Activated CD4-positive, alpha-beta T cell treated with anti-CD3 and anti-CD28 coated beads, Interleukin-2, Interleukin-4, amounts not matched to agents 100 ng/mL and 50 ng/mL, durations not matched to agents 16 hours and 8 hours (primary cell): ENCODE measurements at regions not wholly inside any gene's neighbourhood (a gene's known extent, or its start where the extent isn't known, plus 50 kb on each side); places are given as distances from the start of the nearest gene placed in this dataset.
"Not testable (repeated sequence)": the region's sequence is repeated elsewhere in the genome, so short reads cannot be mapped to it uniquely, and the experiment has no call there.

Experiments
- DNase-seq: peaks from one replicate; pipeline ENCODE4 v3.0.0-alpha.2; 2020; ENCODE audit warnings: low spot score

DNA sequence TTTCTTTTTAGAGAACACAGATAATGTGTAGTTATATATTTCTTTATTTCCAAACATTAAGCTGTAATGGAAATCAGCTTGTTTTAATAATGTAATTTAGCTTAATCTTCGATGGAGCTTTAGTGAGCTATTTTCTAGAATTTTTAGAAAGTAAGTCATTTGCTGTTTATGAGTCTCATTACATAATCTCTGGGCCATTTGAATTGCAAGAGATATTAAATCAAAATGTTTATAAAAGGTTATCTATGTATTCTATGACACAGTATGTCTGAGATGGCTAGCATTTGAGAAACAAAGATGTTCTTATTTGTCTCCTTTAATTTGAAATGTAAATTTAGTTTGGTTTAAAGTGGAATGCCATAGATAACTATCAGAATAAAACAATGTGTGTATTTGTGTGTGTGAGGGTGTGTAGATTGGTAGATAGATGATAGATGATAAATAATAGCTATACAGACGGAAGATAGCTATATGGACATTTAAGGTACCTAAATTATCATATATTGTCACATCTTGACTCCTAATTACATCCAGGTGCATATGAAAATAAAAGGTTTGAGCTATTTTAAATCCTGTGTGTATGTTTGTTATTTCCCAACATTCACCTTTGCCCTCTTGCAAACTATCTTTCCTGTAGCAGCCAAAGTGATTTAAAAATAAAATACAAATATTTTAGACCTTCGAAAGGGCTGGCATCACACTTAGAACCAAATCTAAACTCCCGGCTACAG lies 478.0 kb upstream of the KLF6 start:
- DNase-seq, result no peak

DNA sequence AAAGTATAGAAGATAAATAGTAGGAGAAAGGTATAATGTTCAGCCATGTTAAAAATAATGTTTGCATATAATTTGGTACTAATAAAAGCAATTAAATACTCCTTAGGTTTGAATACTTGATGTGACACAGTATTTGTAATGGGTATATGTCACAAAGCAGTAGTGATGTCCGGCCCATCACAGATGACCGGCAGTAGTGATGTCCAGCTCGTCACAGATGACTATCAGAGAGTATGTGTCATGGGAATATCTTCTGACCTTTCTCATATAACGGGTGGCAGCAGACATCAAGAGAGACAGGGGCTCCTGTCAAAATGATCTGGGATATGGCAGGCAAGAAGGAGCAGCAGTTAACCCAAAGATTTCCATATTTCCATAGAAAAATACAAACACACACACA lies 477.4 kb upstream of the KLF6 start:
- DNase-seq, result no peak

DNA sequence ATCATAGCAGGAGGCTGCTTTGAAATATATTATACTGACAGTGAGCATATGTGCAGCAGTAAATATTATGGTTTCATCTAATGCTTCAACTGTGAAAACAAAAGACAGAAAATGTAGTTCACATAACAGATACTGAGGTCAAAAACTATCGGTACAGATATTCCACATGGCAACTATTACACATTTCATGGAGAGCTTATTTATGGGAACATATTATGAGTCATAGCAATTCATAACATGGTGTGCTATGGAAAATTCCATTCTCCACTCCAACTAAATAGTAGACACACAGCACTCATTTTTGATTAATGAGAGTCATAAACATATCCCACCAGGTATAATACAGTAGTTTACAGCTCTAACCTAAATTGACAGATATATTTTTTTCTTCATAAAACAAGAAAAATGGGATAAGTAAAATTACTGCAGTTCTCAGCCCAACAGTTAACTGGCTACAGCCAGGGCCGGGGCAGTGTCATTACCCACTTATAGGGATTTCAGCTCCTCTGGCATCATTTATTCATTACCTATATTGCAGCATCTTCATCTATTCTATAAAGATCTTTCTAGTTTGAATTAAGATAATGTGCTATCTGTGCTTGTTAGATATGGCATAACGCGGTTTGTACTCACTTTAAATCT lies 475.6 kb upstream of the KLF6 start:
- no peak for DNase-seq

DNA sequence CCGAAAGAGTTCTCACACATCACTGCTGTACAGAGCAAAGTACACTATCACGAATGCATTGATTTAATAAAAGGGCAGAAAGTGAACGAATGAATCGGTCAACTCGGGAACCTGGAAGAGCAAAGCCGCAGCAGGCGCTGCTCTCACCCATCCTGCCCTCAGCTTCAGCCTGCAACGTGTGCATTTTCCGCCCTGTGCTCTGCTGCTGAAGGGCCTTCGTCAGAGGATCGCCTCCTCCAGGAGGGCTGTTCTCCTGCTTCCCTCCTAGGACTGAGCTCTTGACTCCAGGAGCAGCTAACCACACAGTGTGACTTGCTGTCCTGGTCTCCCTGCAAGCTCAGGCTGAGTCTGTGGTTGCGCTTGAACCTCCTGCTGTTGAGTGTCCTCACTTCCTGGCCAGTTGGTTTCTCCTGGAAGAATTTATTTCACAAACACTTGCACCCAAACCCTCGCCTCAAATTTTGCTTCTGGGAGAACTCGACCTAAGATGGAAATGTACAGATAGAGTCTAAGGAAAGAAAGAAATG lies 473.0 kb upstream of the KLF6 start:
- no peak for DNase-seq

DNA sequence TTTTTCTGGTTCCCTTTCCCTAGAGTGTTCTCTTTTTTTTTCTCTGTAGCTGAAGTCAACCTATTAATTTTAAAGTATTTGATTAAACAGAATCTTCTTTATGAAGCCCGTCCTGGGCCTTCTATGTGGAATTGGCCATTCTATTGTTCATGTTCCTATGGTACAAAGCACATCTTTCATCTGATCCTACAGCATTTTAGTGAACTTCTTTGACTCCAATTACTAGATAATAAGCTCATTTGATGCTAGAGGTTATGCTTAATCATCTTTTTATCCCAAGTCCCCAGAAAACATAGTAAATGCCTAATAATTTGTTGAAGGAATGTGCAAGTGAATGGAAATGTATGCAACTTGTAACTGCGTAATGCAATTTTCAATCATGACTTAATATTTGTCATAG lies 472.0 kb upstream of the KLF6 start:
- no peak for DNase-seq

DNA sequence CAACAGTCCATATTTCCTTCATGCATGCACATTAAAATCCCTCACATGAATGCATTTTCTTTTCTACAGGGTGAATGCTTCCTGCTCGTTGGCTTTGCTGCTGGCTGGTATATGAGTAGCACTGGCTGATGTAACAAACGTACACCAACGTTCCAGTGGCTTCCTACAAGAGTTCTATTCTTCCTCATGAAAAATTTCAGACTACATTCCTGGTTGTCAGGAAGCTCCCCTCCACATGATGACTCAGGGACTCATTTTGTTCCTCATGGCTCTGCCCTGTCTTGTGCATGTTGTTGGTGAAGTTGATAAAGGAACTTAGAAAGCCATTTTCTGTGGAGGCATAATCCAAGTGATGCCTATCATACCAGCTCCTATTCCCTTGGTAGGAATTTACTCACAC lies 470.7 kb upstream of the KLF6 start:
- no peak for DNase-seq

DNA sequence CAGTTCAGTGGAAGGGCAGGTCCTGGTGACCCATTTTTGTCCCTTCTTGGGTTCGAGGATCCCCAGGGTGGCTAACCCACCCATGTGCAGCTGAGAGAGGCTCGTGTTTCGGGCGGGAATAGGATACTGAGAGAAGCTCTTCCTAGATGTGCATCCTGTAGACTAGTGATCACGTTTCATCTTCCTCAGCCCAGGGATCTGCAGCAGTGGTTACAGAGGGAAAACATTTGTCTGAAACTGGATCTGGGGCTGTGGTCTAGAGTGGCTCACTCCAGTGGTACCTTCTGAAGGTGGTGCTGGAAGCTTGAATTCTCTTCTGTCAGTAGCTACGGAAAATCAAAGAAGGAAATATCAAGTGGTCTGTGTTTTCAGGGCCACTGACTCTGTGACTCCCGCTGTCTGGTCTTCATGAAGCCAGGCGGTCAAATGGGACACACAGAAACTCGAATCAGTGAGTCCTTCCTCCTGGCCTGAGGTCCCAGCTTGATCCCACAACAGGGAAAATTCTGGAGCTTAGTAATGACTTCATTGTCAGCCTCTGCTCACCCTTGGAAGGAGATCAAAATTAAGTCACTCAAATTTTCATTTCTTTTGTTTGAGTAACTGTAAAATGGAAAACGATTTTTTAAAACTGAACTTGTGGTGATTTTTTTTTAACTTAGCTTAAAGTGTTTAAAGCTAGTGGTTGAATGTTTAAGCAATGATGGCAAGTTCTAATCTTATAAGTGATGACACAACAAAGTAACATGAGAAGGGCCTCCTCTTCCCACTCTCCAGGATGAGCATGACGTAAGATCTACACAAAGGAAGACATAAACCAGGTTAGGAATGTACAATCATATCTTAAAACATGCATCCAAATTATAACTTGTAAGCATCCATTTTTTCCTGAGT lies 469.3 kb upstream of the KLF6 start:
- DNase-seq, result no peak

DNA sequence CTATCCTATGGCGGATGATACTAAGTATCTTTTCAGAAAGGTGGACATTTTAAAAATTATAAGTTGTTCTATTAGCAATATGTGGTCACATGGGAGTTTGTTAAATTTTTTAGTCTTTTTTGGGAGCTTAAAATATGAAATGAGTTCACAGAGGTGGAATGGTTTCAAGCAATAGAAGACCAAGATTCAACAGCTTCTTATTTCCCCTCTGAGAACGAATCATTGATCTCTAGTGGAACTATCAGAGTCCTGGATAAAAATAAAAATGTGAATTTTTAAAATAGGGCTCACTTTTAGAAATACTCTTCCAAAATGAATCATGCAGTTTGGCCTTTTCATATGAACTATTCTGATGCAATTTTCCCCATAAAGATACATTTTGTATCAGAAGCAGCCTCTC lies 467.7 kb upstream of the KLF6 start:
- no peak for DNase-seq

DNA sequence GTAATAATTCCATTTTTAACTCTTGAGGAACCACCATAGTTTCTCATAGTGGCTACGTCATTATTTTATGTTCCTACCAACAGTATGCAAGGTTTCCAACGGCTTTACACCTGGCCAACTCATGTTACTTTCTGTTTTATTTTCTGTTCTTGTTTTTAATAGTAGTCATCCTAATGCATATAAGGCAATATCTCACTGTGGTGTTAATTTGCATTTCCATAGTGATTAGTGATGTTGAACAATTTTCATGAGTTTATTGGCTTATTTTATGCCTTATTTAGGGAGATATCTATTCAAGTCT lies 465.5 kb upstream of the KLF6 start:
- no peak for DNase-seq

DNA sequence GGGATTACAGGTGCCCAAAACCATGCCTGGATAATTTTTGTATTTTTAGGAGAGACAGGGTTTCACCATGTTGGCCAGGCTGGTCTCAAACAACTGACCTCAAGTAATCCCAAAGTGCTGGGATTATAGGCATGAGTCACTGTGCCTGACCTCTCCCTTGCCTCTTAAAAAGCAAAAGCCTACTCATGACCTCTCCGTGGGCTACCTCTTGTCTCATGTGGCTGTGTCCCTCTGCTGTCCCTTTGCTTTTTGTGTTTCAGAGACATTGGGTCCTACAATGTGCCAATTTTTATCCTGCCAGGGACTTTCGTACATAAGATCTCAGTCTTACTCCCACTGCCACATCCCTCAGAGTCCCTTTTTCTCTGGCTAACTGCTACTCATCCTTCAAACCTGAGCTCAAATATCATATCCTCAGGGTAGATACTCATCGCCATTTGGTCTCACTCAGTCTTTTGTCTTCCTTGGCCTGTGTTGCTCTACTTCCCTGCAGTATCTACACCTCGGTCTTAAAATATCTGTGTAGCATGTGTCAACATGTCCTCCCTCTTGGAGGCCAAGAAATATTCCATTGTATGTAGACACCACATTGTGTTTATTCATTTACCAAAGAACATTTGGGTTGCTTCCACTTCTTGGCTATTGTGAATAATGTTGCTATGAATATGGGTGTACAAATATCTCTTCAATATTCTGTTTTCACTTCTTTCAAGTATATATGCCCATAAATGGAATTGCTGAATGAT lies 465.0 kb upstream of the KLF6 start:
- DNase-seq, result no peak

DNA sequence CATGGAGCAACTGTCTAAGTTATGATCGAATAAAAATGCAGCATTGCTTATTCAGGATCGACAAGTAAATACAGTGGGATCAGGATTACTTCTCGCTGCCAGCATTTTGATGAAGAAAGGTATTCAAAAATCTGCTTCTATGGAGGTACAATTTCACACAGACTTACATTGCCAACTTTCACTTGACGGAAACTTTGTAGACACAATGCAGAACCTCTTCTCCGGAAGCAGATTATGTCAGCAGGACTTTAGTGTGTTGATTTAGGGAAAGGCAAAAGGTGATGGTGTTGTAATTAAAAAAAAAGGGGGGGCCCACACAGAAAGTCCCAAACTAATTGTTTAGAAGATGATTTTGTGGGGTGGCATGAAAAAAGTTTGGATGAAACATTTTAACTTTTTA lies 462.4 kb upstream of the KLF6 start:
- DNase-seq, result no peak

DNA sequence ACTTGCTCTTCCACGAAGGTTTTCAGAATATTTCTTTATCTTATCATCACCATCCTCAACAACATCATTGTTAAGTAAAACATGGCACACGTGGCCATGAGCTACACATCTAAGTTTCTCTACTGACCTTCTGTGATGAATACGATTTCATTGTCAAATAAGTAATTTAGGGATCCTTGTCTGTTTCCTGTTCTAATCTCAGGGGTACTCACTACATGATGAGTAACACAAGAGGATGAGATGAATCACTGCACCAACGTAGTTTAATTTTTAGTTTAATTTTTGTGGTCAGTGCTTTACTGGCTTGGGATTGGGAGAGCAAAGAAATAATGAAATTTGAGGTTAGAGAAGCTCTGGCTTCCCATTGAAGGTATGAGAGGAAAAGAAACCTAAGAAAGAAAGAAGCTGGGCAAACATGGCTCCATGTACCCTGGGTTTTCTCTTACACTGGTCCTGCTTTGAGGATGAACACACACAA lies 461.9 kb upstream of the KLF6 start:
- DNase-seq, result peak; percentile 52

DNA sequence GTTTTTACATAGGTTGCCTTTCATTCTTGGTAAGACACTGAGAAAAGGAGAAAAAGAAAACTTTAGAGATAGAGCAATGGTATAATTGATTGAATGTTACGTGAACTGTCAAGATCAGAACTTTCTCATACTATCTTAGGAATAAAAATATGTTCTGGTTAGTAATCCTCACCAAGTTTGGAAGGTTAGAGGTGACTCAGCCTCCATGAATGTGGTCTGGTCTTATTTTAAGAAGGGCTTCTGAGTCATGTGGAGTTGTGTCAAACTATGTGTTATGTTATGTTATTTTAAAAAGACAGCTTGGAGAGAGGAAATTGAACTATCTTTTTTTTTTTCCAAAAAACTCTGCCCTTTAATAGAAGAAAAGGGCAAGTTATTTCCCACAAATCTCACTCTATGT lies 458.6 kb upstream of the KLF6 start:
- peak; percentile 62 for DNase-seq

DNA sequence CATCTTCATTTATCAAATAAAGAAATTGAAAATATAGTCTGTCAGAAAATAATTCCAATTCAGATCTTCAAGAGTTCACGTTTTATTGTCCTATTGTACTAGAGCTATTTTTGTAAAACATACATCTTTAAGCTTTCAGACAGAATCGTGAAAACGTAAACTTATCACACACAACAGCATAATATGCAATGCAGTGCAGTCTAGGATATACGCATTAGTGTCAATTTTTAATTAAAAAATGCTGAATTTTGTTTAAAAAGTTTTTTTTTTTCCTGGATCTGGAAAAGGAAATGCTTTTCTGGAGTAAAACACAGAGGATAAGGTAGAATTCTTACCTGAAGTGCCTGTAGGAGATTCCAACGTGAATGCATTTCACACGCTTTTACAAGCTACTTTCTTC lies 458.2 kb upstream of the KLF6 start:
- no peak for DNase-seq

DNA sequence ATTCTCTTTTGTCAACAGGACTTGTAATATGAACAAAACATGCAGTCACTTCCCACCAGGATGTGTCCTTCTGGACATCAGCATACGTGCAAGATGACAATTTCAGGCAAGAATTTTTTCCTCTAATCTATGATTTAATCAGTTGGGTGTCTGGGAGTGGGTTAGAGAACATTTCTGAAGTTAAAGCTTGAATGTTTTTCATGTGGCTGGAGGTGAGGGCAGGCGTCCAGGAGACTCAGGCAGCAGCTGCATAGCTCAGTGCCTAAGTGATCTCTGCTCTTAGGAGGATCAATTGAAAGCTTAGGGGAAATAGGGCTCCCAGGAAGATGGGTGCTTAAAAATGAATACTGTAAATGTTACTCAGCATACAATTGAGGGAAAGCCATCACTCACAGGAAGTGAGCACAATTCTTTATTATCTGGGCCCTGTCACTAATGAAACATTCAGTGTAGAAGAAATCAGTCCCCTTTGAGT lies 457.6 kb upstream of the KLF6 start:
- DNase-seq, result no peak

DNA sequence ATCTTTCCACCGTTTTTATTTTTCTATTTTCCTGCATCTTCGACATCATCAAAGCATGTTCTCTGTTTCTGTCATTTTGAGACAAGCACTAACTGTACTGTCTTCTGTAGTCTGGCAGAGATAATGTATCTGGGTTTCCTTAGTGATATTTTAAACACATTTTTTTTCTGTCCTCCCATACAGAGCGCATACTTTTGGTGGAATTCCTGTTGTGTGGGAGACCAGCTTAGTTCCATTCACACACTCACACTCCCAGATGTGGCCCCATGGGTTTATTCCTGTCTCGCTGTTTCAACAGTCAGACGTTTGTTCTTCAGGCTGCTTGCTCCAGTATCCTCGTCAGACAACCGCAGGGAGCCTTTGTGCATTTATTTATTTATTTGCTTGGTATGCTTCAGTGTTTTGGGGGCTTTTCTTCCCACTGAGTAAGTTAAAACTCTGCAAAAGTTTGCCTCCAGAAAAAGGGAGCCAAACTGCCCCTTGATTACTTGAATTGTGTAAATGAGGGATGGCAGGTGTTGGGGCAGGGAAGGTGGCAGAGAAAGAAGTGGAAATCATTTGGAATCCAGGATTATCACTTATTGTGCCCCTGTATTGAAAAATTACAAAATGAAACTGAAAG lies 456.8 kb upstream of the KLF6 start:
- no peak for DNase-seq

DNA sequence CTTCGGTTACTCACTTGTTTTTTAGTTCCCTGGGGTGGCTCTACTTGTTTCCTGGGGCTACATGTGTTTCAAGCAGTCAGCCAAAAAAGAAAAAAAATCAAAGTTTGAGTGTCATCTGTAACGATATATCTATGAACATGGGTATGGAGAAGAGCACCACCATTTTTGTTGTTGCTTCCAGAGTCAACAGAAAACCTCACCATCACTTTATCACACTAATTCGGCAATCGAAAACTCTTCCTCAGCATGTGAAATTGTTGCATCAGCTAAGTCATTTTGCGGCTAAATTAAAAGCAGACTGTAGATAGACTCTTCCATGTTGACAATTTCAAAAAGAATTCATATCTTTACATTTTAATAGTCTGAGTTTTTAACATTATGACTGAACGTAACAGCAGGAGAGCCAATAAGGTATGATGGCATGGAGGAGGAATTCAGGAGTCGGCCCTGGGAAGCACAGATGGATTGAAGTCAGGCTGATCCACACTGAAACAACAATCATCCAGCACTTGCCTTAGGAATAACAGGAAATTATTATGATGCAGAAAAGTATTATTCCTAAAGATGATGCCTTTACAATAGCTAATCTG lies 455.7 kb upstream of the KLF6 start:
- DNase-seq, result no peak

DNA sequence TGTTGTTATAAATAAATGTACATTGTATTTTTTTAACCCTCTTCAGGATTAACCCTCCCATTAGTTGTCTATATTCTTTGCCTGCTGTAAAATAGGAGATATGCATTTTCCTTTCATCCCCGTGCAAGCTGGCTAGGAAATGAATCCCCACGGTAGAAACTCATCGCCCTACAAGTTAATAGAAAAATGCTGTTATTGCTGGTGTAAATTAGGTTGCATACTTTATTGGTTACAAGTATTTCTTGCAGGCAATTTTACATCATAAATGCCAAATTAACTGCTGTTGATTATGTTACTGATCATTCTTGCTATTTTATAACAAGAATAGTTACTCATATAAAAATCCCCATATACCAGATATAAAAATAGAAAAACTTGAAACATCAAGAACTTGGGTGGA lies 454.2 kb upstream of the KLF6 start:
- DNase-seq, result no peak

DNA sequence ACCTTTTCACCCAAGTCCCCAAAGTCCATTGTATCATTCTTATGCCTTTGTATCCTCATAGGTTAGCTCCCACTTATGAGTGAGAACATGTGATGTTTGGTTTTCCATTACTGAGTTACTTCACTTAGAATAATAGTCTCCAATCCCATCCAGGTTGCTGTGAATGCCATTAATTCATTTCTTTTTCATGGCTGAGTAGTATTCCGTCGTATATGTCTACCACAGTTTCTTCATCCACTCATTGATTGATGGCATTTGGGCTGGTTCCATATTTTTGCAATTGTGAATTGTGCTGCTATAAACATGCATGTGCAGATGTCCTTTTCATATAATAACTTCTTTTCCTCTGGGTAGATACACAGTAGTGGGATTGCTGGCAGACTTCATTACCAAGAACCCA lies 451.9 kb upstream of the KLF6 start:
- DNase-seq, result not testable (repeated sequence)

DNA sequence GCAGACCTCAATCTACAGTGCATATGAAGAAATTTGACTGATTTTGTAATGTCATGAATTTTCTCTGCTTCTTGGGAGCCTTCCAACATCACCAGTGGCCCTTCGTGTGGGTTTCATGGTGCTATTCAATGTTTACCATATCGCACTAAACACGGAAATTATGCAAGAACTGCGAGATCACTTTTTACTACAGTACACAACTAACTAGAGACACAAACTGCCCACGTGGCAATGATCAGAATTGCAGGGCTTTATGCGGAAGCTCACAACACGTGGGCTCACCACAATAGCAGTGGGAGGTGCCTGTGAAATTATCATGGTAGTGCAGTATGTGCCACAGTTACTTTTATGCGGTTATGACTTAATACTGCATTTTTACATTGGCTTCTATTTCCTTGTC lies 449.7 kb upstream of the KLF6 start:
- DNase-seq, result peak; percentile 32

DNA sequence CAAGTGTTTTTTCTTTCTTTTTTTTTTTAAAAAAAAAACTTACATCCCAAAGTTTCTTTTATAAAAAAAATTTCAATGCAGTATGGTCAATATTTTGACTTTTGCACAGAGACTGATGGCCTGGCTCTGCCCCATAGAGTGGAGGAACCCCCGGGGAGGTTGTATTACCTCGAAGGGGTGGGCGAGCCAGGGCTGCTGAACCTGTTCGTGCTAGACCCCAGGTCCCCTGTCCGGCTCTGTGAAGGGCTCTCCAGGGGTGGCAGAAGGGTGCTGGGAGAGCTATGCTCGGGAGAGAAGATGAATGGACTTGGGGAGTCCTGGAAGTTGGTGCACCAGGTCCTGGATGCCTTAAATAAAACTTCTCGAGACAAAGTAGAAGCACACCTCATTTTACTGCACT lies 446.4 kb upstream of the KLF6 start:
- no peak for DNase-seq
